PC-3 (cell line): ENCODE measurements at regions not wholly inside any gene's neighbourhood (a gene's known extent, or its start where the extent isn't known, plus 50 kb on each side); places are given as distances from the start of the nearest gene placed in this dataset.

ENCODE experiments used
- CTCF ChIP-seq: fragments of 300-600 bp; sonication (generic); conservative IDR thresholded peaks from 2 replicates; pipeline ENCODE4 v1.5.1; 2017; ENCODE audit warnings: antibody characterized with exemption, low read depth, mild to moderate bottlenecking, low read length
- EZH2 ChIP-seq: fragments of 300-600 bp; sonication (generic); IDR thresholded peaks from one replicate; pipeline ENCODE4 v1.6.1; 2017; ENCODE audit warnings: antibody characterized with exemption, mild to moderate bottlenecking, low read length; ENCODE audit not compliant: unreplicated experiment

DNA sequence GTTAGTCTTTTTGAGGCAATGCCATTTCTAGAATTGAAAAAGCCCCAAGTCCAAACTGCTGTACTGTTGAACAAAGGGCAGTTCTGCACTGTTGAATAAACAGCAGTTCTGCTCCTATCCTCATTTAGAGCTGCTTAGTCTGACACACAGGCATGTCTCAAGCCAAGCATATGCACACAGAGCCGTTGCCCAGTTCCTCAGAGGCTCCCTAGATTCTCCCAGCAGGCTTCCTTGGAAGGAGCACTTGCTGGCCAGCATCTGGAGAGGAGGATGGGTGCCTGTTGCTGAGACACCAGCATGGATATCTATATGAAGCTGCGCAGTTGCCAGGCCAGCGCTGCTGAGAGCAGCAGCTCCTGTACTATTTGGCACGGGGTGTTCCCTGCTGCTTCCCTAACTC is 138.3 kb upstream of the USP38 start:
- TF ChIP-seq CTCF, result no peak
- TF ChIP-seq EZH2, result no peak
